Heart left ventricle (tissue), 13 donors: ENCODE measurements at regions not wholly inside any gene's neighbourhood (a gene's known extent, or its start where the extent isn't known, plus 50 kb on each side); places are given as distances from the start of the nearest gene placed in this dataset.

Experiments used
- POLR2A ChIP-seq, 2 donors: fragments of 450-650 bp; IDR thresholded peaks; one replicate each; pipeline ENCODE4 v1.6.1; 2017; ENCODE audit warnings: antibody characterized with exemption in 2 of 2, mild to moderate bottlenecking in 2 of 2, moderate library complexity in 2 of 2
- TF ChIP-seq, protein P1 (sequence below), 12 donors: fragments of 200-600 bp; sonication (generic) in 4 of 12; IDR thresholded peaks; one replicate each; pipeline versions ENCODE4 v1.5.0 to v1.8.0; 2018 to 2022; ENCODE audit warnings: antibody characterized with exemption in 12 of 12, mild to moderate bottlenecking in 5 of 12
- donor health status: ischemic (EF 13 %, LVEDD 7.1; RV severe dilation, severe dysfunction).
- donor health status: DM: no; HTN: yes; CAD: no.
- donor health status: DM: no; HTN: no; CAD: no.
- donor health status: ischemic (EF 25% LVEDD 6.9; RV normal size, moderate dysfunction).
- donor health status: ischemic (EF 25% LVEDD 5.7; RV mildly dilated, moderate dysfunction).
- donor health status: ischemic (EF 35%, LVEDD 5.7; RV mildly dilated, moderate dysfunction).
- donor health status: nonischemic (EF 11% LVEDD 7.7; RV severe dilation, severe dysfunction).
- donor health status: DM: yes; HTN: yes; CAD: no.
- donor health status: PGD.
- donor health status: ischemic (EF 29% LVEDD 5.4; RV normal size, mild dysfunction).
- donor health status: nonischemic (EF 23%, LVEDD 6.1; RV moderate dilation, normal function).

DNA sequence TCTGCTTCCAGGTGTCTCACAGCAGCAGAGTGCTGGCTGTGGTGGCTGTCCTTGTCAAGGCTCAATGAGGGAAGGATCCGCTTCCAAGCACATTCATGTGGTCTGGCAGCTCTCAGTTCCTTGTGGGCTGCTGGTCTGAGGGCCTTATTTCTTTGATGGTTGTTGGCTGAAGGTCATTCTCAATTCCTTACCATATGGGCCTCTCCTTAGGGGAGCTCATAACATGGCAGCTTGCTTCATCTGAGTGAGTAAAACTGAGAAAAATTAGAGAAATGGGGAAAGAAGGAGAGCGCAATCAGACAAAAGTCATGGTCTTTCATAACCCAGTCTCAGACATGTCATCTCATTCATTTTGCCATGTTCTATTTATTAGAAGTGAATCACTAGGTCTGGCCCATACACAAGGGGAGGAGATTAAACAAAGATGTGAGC, 81.7 kb upstream of the TSPAN2 start:
- TF ChIP-seq, protein P1, sequence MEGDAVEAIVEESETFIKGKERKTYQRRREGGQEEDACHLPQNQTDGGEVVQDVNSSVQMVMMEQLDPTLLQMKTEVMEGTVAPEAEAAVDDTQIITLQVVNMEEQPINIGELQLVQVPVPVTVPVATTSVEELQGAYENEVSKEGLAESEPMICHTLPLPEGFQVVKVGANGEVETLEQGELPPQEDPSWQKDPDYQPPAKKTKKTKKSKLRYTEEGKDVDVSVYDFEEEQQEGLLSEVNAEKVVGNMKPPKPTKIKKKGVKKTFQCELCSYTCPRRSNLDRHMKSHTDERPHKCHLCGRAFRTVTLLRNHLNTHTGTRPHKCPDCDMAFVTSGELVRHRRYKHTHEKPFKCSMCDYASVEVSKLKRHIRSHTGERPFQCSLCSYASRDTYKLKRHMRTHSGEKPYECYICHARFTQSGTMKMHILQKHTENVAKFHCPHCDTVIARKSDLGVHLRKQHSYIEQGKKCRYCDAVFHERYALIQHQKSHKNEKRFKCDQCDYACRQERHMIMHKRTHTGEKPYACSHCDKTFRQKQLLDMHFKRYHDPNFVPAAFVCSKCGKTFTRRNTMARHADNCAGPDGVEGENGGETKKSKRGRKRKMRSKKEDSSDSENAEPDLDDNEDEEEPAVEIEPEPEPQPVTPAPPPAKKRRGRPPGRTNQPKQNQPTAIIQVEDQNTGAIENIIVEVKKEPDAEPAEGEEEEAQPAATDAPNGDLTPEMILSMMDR (IDR thresholded peaks at IDR 0.05): no peak
- no peak for TF ChIP-seq POLR2A (IDR thresholded peaks at IDR 0.05)
